Fibroblast of the aortic adventitia (primary cell): ENCODE measurements at regions not wholly inside any gene's neighbourhood (a gene's known extent, or its start where the extent isn't known, plus 50 kb on each side); places are given as distances from the start of the nearest gene placed in this dataset.

ENCODE experiments used
- DNase-seq: peaks from one replicate; pipeline ENCODE4 v3.0.0-alpha.2; 2010; ENCODE audit warnings: low read depth
- H3K4me3 ChIP-seq: 2 replicates; pipeline ENCODE4 v1.5.1; 2011; ENCODE audit warnings: low read depth, mild to moderate bottlenecking, control low read depth, low read length, moderate library complexity
- CTCF ChIP-seq: IDR thresholded peaks from 2 replicates; pipeline ENCODE4 v1.5.1; 2011; ENCODE audit warnings: mild to moderate bottlenecking, low read length, control low read depth, inconsistent platforms; ENCODE audit not compliant: insufficient read depth

GRCh38 chr2:18898271-18898670 is 308.9 kb upstream of the NT5C1B start:
- no peak overlapping the region for H3K4me3 ChIP-seq
- no peak for TF ChIP-seq CTCF
- peak; percentile 49 for DNase-seq

- peak; percentile 87 for DNase-seq
- no peak for TF ChIP-seq CTCF
- H3K4me3 ChIP-seq, result no peak overlapping the region
Measured at GRCh38 chr2:18896125-18896764, 306.9 kb upstream of the NT5C1B start.

- DNase-seq, result peak; percentile 70
- H3K4me3 ChIP-seq, result no peak overlapping the region
- TF ChIP-seq CTCF, result no peak
Measured at GRCh38 chr2:18891600-18892345, 302.4 kb upstream of the NT5C1B start.

- no peak for TF ChIP-seq CTCF
- peak; percentile 67 for DNase-seq
Measured at GRCh38 chr2:18889565-18890332, 300.4 kb upstream of the NT5C1B start.

GRCh38 chr2:18885457-18885856 is 296.1 kb upstream of the NT5C1B start:
- no peak for TF ChIP-seq CTCF
- no peak for DNase-seq
- no peak overlapping the region for H3K4me3 ChIP-seq

More at GRCh38 chr2:18889565-18890332, 300.4 kb upstream of the NT5C1B start:
- H3K4me3 ChIP-seq, result no peak overlapping the region

- DNase-seq, result peak; percentile 35
- no peak overlapping the region for H3K4me3 ChIP-seq
- peak; percentile 37 for TF ChIP-seq CTCF
Measured at GRCh38 chr2:18883616-18884456, 294.5 kb upstream of the NT5C1B start.
